Hepatocyte (in vitro differentiated cells): ENCODE measurements at regions not wholly inside any gene's neighbourhood (a gene's known extent, or its start where the extent isn't known, plus 50 kb on each side); places are given as distances from the start of the nearest gene placed in this dataset.

ENCODE experiments used
- EZH2 ChIP-seq: fragments of 200-600 bp; sonication (generic); IDR thresholded peaks from 2 replicates; pipeline ENCODE4 v1.6.1; 2016; ENCODE audit warnings: antibody characterized with exemption, mild to moderate bottlenecking, borderline replicate concordance
- EZH2phosphoT487 ChIP-seq: fragments of 200-600 bp; sonication (generic); IDR thresholded peaks from one replicate; pipeline ENCODE4 v1.6.1; 2018; ENCODE audit warnings: antibody characterized with exemption, mild to moderate bottlenecking, low read depth, moderate library complexity; ENCODE audit not compliant: unreplicated experiment, severe bottlenecking
- TF ChIP-seq, protein P1 (sequence below): fragments of 200-600 bp; sonication (generic); IDR thresholded peaks from 2 replicates; pipeline ENCODE4 v1.5.1; 2016; ENCODE audit warnings: antibody characterized with exemption, mild to moderate bottlenecking; ENCODE audit not compliant: poor library complexity

DNA sequence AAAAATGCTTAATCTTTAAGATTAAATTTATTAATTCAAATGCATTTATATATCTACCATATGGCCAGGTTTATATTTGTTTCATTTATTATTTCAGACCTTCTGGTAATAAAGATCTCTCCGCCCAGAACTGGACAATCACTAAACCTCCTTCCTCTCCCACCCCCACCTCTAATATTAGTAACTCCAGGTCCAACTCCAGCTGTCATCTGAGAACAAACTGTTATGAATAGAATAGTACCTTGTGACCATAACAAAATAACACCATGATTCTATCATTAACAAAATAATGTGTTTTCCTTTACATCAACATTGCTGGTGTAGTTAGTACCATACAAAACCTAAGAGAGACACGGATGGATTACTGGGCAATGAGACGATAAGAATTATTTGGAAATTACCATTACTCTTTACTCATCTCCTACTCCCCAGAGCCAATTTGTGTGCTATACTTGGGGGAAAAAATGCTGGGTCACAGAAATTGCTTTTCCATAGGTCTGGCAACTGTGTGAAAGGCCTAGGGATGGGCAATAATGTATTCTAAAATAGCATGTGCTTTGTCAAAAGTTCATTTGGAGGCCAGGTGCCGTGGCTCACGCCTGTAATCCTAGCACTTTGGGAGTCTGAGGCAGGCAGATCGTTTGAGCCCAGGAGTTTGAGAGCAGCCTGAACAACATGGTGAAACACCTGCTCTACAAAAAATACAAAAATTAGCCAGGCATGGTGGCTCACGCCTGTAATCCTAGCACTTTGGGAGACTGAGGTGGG lies 186.1 kb downstream of the ENC1 start:
- TF ChIP-seq, protein P1, sequence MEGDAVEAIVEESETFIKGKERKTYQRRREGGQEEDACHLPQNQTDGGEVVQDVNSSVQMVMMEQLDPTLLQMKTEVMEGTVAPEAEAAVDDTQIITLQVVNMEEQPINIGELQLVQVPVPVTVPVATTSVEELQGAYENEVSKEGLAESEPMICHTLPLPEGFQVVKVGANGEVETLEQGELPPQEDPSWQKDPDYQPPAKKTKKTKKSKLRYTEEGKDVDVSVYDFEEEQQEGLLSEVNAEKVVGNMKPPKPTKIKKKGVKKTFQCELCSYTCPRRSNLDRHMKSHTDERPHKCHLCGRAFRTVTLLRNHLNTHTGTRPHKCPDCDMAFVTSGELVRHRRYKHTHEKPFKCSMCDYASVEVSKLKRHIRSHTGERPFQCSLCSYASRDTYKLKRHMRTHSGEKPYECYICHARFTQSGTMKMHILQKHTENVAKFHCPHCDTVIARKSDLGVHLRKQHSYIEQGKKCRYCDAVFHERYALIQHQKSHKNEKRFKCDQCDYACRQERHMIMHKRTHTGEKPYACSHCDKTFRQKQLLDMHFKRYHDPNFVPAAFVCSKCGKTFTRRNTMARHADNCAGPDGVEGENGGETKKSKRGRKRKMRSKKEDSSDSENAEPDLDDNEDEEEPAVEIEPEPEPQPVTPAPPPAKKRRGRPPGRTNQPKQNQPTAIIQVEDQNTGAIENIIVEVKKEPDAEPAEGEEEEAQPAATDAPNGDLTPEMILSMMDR, result no peak
- no peak for TF ChIP-seq EZH2
- TF ChIP-seq EZH2phosphoT487, result no peak
